ENCODE measurements at regions not wholly inside any gene's neighbourhood (a gene's known extent, or its start where the extent isn't known, plus 50 kb on each side); places are given as distances from the start of the nearest gene placed in this dataset.

DNA sequence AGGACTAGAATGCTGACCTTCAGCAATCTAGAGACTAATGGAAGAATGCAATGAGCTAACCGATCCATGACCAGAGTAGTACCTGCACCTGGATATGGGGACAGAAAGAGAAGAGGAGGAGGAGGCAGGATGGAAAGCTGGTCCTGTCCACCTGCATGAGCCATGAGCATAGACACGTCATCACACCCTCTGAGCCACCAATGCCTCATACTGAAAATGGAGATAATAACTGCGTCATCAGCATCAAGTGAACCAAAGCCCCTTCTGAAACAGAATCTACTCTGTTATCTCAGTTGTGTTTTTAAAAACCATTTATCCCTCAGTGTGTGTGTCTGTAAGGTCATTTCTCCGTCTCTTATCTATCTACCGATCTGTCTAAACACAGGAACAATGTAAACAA is 327.0 kb downstream of the BCL11B start:
- DNase-seq (ENCODE audit: low read depth in 1 of 2, low spot score in 1 of 2), result no peak
- TF ChIP-seq GABPA (IDR thresholded peaks at IDR 0.05; ENCODE audit: low read depth) (no peak), POLR2AphosphoS5 (IDR thresholded peaks at IDR 0.05; ENCODE audit: low read depth) (no peak), REST (IDR thresholded peaks at IDR 0.05; ENCODE audit: insufficient replicate concordance, low read depth) (no peak), SPI1 (IDR thresholded peaks at IDR 0.05; ENCODE audit: borderline replicate concordance, low read depth) (no peak)
- TF ChIP-seq, protein P1, sequence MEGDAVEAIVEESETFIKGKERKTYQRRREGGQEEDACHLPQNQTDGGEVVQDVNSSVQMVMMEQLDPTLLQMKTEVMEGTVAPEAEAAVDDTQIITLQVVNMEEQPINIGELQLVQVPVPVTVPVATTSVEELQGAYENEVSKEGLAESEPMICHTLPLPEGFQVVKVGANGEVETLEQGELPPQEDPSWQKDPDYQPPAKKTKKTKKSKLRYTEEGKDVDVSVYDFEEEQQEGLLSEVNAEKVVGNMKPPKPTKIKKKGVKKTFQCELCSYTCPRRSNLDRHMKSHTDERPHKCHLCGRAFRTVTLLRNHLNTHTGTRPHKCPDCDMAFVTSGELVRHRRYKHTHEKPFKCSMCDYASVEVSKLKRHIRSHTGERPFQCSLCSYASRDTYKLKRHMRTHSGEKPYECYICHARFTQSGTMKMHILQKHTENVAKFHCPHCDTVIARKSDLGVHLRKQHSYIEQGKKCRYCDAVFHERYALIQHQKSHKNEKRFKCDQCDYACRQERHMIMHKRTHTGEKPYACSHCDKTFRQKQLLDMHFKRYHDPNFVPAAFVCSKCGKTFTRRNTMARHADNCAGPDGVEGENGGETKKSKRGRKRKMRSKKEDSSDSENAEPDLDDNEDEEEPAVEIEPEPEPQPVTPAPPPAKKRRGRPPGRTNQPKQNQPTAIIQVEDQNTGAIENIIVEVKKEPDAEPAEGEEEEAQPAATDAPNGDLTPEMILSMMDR (IDR thresholded peaks at IDR 0.05; ENCODE audit: insufficient read depth, low read length), result no peak
- no peak overlapping the region for H3K27ac ChIP-seq (replicated peaks)
- no peak overlapping the region for H3K4me3 ChIP-seq (replicated peaks; ENCODE audit: insufficient read depth, low read length)
- H3K27me3 ChIP-seq (ENCODE audit: insufficient read depth, poor library complexity, severe bottlenecking), result peaks cover 2% of the 10 kb centered on the region

DNA sequence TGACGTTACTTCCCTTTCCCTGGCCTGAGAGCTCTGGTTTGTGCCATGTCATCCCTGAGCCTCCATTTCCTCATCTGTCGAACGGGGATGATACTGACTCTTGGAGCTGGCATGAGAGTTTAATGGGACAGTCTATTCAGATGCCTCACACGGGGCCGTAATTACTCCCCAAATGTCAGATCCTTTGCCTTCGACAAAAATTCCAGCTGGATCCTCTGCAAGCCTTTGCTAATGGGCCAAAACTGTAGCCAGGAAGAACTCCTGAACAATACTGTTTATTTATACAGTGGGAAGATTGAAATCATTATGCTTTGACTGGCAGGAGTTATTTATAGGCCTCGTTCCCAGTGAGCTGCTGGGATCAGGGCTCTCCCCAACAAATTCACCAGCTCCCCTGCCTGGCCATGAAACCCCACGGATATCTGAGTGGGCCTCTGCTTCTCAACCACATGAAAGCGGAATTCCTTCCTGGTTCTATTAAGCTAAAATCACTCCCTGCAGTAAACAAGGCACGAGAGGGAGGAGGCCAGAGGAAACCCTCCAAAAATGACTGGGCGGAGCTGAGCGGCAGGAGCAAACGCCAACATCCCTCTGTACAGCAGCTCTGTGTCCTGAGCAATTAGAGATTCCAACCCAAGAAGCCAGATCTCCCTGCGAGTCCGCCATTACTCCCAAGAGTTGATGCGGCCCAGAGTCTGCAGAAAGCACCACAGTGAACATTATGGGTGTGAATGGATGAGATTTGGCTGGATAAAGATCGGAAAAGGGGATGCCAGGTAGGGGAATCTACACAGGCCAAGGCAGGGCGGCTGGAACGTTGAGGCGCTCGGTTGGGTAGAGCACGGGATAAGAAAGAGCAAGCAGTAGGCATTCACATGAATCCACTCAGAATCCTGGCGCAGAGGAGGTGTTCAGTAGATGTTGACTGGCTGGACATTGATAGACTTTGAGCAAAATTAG is 326.1 kb downstream of the BCL11B start:
- no peak for DNase-seq (ENCODE audit: low read depth in 1 of 2, low spot score in 1 of 2)
- H3K27ac ChIP-seq (replicated peaks), result no peak overlapping the region
- TF ChIP-seq GABPA (IDR thresholded peaks at IDR 0.05; ENCODE audit: low read depth) (no peak), REST (IDR thresholded peaks at IDR 0.05; ENCODE audit: insufficient replicate concordance, low read depth) (no peak), POLR2AphosphoS5 (IDR thresholded peaks at IDR 0.05; ENCODE audit: low read depth) (no peak)
- TF ChIP-seq, protein P1 (IDR thresholded peaks at IDR 0.05; ENCODE audit: insufficient read depth, low read length), result no peak
- peaks cover 2% of the 10 kb centered on the region for H3K27me3 ChIP-seq (ENCODE audit: insufficient read depth, poor library complexity, severe bottlenecking)
- H3K4me3 ChIP-seq (replicated peaks; ENCODE audit: insufficient read depth, low read length), result no peak overlapping the region

DNA sequence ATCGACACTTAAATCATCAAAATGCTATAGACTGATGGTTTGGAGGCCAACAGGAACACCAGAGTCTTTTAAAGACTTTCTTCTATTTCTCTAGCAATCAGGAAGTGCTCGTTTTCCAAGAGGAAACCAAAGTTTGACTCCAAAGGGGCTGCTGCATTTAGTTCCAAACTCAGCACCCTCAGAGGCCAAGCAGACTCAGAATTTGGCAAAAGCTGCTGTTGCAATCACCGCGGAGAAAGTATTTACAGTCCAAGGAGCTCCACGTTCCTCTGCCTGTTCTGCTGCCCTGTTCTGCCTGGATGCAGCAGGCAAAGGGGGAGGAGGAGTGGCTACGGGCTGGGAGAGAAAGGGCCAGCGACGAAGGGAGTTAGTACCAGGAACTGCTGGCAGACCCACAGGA is 325.1 kb downstream of the BCL11B start:
- no peak for TF ChIP-seq SPI1 (IDR thresholded peaks at IDR 0.05; ENCODE audit: borderline replicate concordance, low read depth)
- TF ChIP-seq POLR2AphosphoS5 (IDR thresholded peaks at IDR 0.05; ENCODE audit: low read depth), result no peak
- no peak for TF ChIP-seq REST (IDR thresholded peaks at IDR 0.05; ENCODE audit: insufficient replicate concordance, low read depth)
- TF ChIP-seq GABPA (IDR thresholded peaks at IDR 0.05; ENCODE audit: low read depth), result no peak
- TF ChIP-seq, protein P1 (IDR thresholded peaks at IDR 0.05; ENCODE audit: insufficient read depth, low read length), result no peak
- Histone ChIP-seq H3K4me3 (replicated peaks; ENCODE audit: insufficient read depth, low read length) (no peak overlapping the region), H3K27ac (replicated peaks) (no peak overlapping the region), H3K27me3 (ENCODE audit: insufficient read depth, poor library complexity, severe bottlenecking) (peaks cover 2% of the 10 kb centered on the region)
- no peak for DNase-seq (ENCODE audit: low read depth in 1 of 2, low spot score in 1 of 2)
